K562 (cell line): ENCODE measurements at regions not wholly inside any gene's neighbourhood (a gene's known extent, or its start where the extent isn't known, plus 50 kb on each side); places are given as distances from the start of the nearest gene placed in this dataset.

Experiments used
- ATAC-seq: fragments of 200-7000 bp; cut with Tn5 transposase; 3 replicates; pipeline ENCODE4 v1.9.1; 2020; ENCODE audit warnings: moderate library complexity
- BruUV-seq: library from RNA; stranded (reverse); fragments of 400-500 nt; replicated peaks from 2 replicates; lab custom pipeline; 2021; lab: Mats Ljungman, UMichigan
- CTCF ChIA-PET: fragments of 300-600 bp; formaldehyde crosslinking; extraction: SDS; loops from one replicate; lab custom pipeline; 2021; ENCODE audit warnings: low intra/inter-chr PET ratio; lab: Yijun Ruan, JAX
- POLR2A ChIA-PET: fragments of 300-600, 350-650 bp; sonication (Branson Sonifier 250); formaldehyde crosslinking; extraction: SDS; loops from one replicate; lab custom pipeline; 2021; ENCODE audit warnings: antibody characterized with exemption, inconsistent platforms; lab: Yijun Ruan, JAX
- DNase-seq, 4 experiments: peaks; one replicate each; pipeline versions ENCODE4 v3.0.0 to v3.0.0-alpha.2; 2011 to 2018; ENCODE audit warnings: low spot score in 3 of 4, mixed read lengths in 3 of 4; ENCODE audit errors: extremely low read depth in 1 of 4
- FAIRE-seq: peaks from 2 replicates; lab custom pipeline; 2011; peaks lifted over from hg19 to GRCh38; lab: Jason Lieb, UNC
- H2AFZ ChIP-seq: 2 replicates; pipeline ENCODE4 v1.6.0; 2011; ENCODE audit warnings: low read depth, low read length, control low read depth, inconsistent platforms
- H3K27ac ChIP-seq: fragments of 200-600 bp; 3 replicates; pipeline ENCODE4 v1.8.0; 2011; ENCODE audit warnings: low read depth, mild to moderate bottlenecking, control low read depth, inconsistent platforms, low read length, moderate library complexity, mixed read lengths; ENCODE audit errors: extremely low read depth
- H3K27me3 ChIP-seq, 2 experiments: fragments of 300-600 bp in 1 of 2; 2 replicates in 1 of 2; 3 replicates in 1 of 2; pipeline versions ENCODE4 v1.6.0 to v1.8.0; 2011; ENCODE audit warnings: inconsistent platforms in 2 of 2, low read length in 2 of 2, mild to moderate bottlenecking in 1 of 2, mixed read lengths in 1 of 2, moderate library complexity in 1 of 2; ENCODE audit not compliant: control insufficient read depth in 2 of 2, insufficient read depth in 2 of 2
- H3K36me3 ChIP-seq: fragments of 300-600 bp; 3 replicates; pipeline ENCODE4 v1.8.0; 2011; ENCODE audit warnings: mild to moderate bottlenecking, low read length, inconsistent platforms; ENCODE audit not compliant: control insufficient read depth, insufficient read depth
- H3K4me1 ChIP-seq, 2 experiments: fragments of 200-600 bp in 1 of 2; replicated peaks in 1 of 2; 2 replicates in 1 of 2; 3 replicates in 1 of 2; pipeline versions ENCODE4 v1.5.1 to v1.8.0; 2011; ENCODE audit warnings: inconsistent platforms in 2 of 2, low read length in 2 of 2, mild to moderate bottlenecking in 1 of 2, mixed read lengths in 1 of 2, moderate library complexity in 1 of 2; ENCODE audit not compliant: control insufficient read depth in 2 of 2, insufficient read depth in 2 of 2
- H3K4me2 ChIP-seq: 2 replicates; pipeline ENCODE4 v1.6.1; 2011; ENCODE audit warnings: low read length, control low read depth, inconsistent platforms, mixed read lengths; ENCODE audit not compliant: insufficient read depth
- H3K4me3 ChIP-seq: fragments of 200-600 bp; sonication (generic), shearing (Covaris generic); 2 replicates; pipeline ENCODE4 v1.5.1; 2016; ENCODE audit warnings: control low read depth, inconsistent platforms
- H3K79me2 ChIP-seq: fragments of 200-600 bp; 3 replicates; pipeline ENCODE4 v1.8.0; 2011; ENCODE audit warnings: low read length, inconsistent platforms; ENCODE audit not compliant: control insufficient read depth, insufficient read depth
- H3K9ac ChIP-seq, 2 experiments: 2 replicates each; pipeline versions ENCODE4 v1.6.0 to v1.6.1; 2011; ENCODE audit warnings: low read depth in 2 of 2, low read length in 2 of 2, control low read depth in 1 of 2, inconsistent platforms in 1 of 2, mild to moderate bottlenecking in 1 of 2, mixed read lengths in 1 of 2; ENCODE audit not compliant: insufficient read depth in 1 of 2
- H3K9me1 ChIP-seq: one replicate; pipeline ENCODE4 v1.6.0; 2011; ENCODE audit warnings: inconsistent platforms, mild to moderate bottlenecking, low read length, moderate library complexity; ENCODE audit not compliant: control insufficient read depth, insufficient read depth
- H3K9me3 ChIP-seq: replicated peaks from 2 replicates; pipeline ENCODE4 v1.5.1; 2011; ENCODE audit warnings: low read depth, low read length, inconsistent platforms; ENCODE audit not compliant: control insufficient read depth, insufficient read depth
- H4K20me1 ChIP-seq: replicated peaks from 2 replicates; pipeline ENCODE4 v1.6.1; 2011; ENCODE audit warnings: low read length, inconsistent platforms, mixed read lengths; ENCODE audit not compliant: control insufficient read depth, insufficient read depth
- CBFA2T3 ChIP-seq: fragments of 450-650 bp; IDR thresholded peaks from 2 replicates; pipeline ENCODE4 v1.6.1; 2017
- CTBP1 ChIP-seq: fragments of 450-650 bp; IDR thresholded peaks from 2 replicates; pipeline ENCODE4 v1.6.1; 2016; ENCODE audit warnings: borderline replicate concordance
- DACH1 ChIP-seq: fragments of 450-650 bp; IDR thresholded peaks from 2 replicates; pipeline ENCODE4 v1.6.1; 2018; ENCODE audit not compliant: partially characterized antibody
- ETV6 ChIP-seq, 3 experiments: fragments of 150-350 bp in 1 of 3; sonication (generic) in 1 of 3; formaldehyde crosslinking in 1 of 3; IDR thresholded peaks; 2 replicates each; pipeline versions ENCODE4 v1.6.1 to v1.8.0; 2014 to 2022; ENCODE audit warnings: borderline replicate concordance in 2 of 3, low read depth in 2 of 3, antibody characterized with exemption in 1 of 3, low read length in 1 of 3, mild to moderate bottlenecking in 1 of 3, missing genetic modification reagents in 1 of 3
- KLF6 ChIP-seq: fragments of 250-450 bp; sonication (Bioruptor Pico); IDR thresholded peaks from 2 replicates; pipeline ENCODE4 v1.4.0; 2020; ENCODE audit warnings: mild to moderate bottlenecking, moderate library complexity, borderline replicate concordance
- MCM2 ChIP-seq: fragments of 450-650 bp; IDR thresholded peaks from 2 replicates; pipeline ENCODE4 v1.6.1; 2017; ENCODE audit warnings: low read depth, mild to moderate bottlenecking
- MYC ChIP-seq, 2 experiments: fragments of 250-450 bp in 1 of 2; sonication (Bioruptor Pico) in 1 of 2; IDR thresholded peaks; 2 replicates each; pipeline versions ENCODE4 v1.5.1 to v1.6.1; 2012 to 2021; ENCODE audit warnings: low read depth in 2 of 2, borderline replicate concordance in 1 of 2, improper control_type of control experiment in 1 of 2, low read length in 1 of 2, mild to moderate bottlenecking in 1 of 2, moderate library complexity in 1 of 2
- NFIC ChIP-seq: fragments of 450-650 bp; IDR thresholded peaks from 2 replicates; pipeline ENCODE4 v1.6.1; 2017; ENCODE audit warnings: mild to moderate bottlenecking, inconsistent platforms
- NFIX ChIP-seq: fragments of 250-450 bp; sonication (Bioruptor Pico); IDR thresholded peaks from 2 replicates; pipeline ENCODE4 v1.4.0; 2020; ENCODE audit warnings: low read depth, mild to moderate bottlenecking, moderate library complexity
- SUPT5H ChIP-seq: fragments of 450-650 bp; IDR thresholded peaks from 2 replicates; pipeline ENCODE4 v1.6.1; 2016
- TAF7 ChIP-seq: fragments of 450-650 bp; IDR thresholded peaks from 2 replicates; pipeline ENCODE4 v1.6.1; 2016; ENCODE audit warnings: missing genetic modification characterization, missing compliant biosample characterization
- YBX1 ChIP-seq: fragments of 450-650 bp; IDR thresholded peaks from 2 replicates; pipeline ENCODE4 v1.7.1; 2016; ENCODE audit warnings: mild to moderate bottlenecking
- ZNF197 ChIP-seq: fragments of 200-800 bp; sonication (Bioruptor generic); IDR thresholded peaks from 2 replicates; pipeline ENCODE4 v1.6.1; 2016; ENCODE audit warnings: low read depth, missing genetic modification characterization, missing compliant biosample characterization
- ZNF274 ChIP-seq: IDR thresholded peaks from 2 replicates; pipeline ENCODE4 v1.6.1; 2011; ENCODE audit warnings: low read depth, mild to moderate bottlenecking, low read length, moderate library complexity, borderline replicate concordance
- ZNF75A ChIP-seq: fragments of 450-650 bp; formaldehyde crosslinking; IDR thresholded peaks from 2 replicates; pipeline ENCODE4 v1.4.0; 2020; ENCODE audit warnings: mild to moderate bottlenecking
- WGBS: fragments of 100-300 bp; shearing (Covaris generic); methylation state at CpG from one replicate; pipeline ENCODE4 v1.1.6; 2016; ENCODE audit warnings: low coverage, mixed read lengths; ENCODE audit not compliant: insufficient coverage; ENCODE audit errors: missing lambda C conversion rate; 5-methylcytosine and 5-hydroxymethylcytosine counted together
- in situ Hi-C: fragments of 300-500 bp; cut with MboI; formaldehyde crosslinking; loops from 4 replicates; pipeline ENCODE4 v1.15.0; 2018; ENCODE audit warnings: inconsistent platforms, mixed read lengths
- intact Hi-C: fragments of 100-400 bp; cut with micrococcal nuclease; formaldehyde crosslinking; loops from 2 replicates; pipeline ENCODE4 v1.14.2; 2022
- TF ChIP-seq, protein P1 (sequence below): fragments of 250-450 bp; sonication (Bioruptor Pico); IDR thresholded peaks from 2 replicates; pipeline ENCODE4 v1.8.0; 2021; ENCODE audit warnings: moderate library complexity, mild to moderate bottlenecking, inconsistent platforms
- TF ChIP-seq, protein P2 (sequence below): fragments of 250-450 bp; sonication (Bioruptor Pico); IDR thresholded peaks from 2 replicates; pipeline ENCODE4 v1.9.0; 2021; ENCODE audit warnings: mild to moderate bottlenecking

DNA sequence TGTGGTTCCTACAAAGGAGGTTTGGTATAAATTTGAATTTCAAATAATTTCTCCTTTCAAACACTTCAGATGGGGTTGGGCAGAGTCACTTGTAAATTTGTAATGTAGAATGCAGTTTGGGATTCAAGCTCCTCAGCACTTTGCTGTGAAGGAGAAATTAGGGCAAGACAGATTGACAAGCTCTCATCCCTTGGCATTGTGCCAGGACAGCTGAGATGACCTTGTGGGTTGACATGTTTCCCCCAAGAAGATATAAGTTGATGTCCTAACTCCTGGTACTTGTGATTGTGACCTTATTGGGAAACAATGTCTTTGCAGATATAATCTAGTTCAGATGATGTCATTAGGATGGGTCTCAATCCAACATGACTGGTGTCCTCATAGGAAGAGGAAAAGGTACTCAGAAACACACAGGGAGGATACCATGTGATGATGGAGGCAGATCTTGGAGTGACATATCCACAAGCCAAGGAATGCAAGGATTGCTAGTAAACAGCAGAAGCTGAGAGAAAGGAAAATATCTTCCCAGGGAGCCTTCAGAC lies 408.3 kb downstream of the MED10 start:
- H3K4me1 ChIP-seq: no peaks in the 10 kb centered on the region
- no peak overlapping the region for H3K4me2 ChIP-seq
- no peak for DNase-seq
- no peak overlapping the region for H3K27ac ChIP-seq
- H4K20me1 ChIP-seq: no peaks in the 10 kb centered on the region
- intact Hi-C loops: no loop called here
- no peaks in the 10 kb centered on the region for H3K27me3 ChIP-seq
- no peak overlapping the region for H3K9ac ChIP-seq
- no peaks in the 10 kb centered on the region for H3K9me1 ChIP-seq
- no peaks in the 10 kb centered on the region for H3K79me2 ChIP-seq
- H3K36me3 ChIP-seq: no peaks in the 10 kb centered on the region
- peak; percentile 15 for FAIRE-seq
- in situ Hi-C loops: no loop called here
- no peak for TF ChIP-seq CBFA2T3
- TF ChIP-seq, protein P1, sequence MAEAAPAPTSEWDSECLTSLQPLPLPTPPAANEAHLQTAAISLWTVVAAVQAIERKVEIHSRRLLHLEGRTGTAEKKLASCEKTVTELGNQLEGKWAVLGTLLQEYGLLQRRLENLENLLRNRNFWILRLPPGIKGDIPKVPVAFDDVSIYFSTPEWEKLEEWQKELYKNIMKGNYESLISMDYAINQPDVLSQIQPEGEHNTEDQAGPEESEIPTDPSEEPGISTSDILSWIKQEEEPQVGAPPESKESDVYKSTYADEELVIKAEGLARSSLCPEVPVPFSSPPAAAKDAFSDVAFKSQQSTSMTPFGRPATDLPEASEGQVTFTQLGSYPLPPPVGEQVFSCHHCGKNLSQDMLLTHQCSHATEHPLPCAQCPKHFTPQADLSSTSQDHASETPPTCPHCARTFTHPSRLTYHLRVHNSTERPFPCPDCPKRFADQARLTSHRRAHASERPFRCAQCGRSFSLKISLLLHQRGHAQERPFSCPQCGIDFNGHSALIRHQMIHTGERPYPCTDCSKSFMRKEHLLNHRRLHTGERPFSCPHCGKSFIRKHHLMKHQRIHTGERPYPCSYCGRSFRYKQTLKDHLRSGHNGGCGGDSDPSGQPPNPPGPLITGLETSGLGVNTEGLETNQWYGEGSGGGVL (CRISPR knock-in tag): no peak
- peak; percentile 81 for TF ChIP-seq NFIX (CRISPR knock-in tag)
- TF ChIP-seq NFIC: peak; percentile 94
- TF ChIP-seq CTBP1: no peak
- TF ChIP-seq, all 486 proteins: peak for 2
- ChIA-PET CTCF (no interaction called here), POLR2A (no interaction called here)
- Histone ChIP-seq H3K4me3 (no peak overlapping the region), H3K9me3 (no peaks in the 10 kb centered on the region), H2AFZ (no peak overlapping the region)
- no peak for ATAC-seq
- BruUV-seq: no TSS peak

DNA sequence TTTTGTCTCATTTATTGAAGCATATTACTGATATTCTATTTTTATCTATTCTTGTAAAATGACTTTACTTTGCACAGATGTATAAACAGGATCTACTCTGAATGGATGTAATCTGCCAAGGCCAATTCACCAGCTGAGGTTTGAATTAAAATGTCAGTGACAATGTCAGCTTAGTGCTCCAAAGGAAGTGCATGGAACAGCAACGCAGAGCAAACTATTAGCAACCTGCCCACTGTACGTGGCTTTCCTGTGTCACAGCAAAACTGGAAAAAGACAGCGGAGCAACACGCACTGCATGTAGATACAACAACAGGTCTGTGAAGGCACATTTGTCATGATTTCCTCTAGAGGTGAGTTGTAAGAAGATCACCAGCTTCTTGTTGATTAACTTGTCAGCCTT lies 409.4 kb downstream of the MED10 start:
- H3K27ac ChIP-seq: no peak overlapping the region
- H4K20me1 ChIP-seq: no peaks in the 10 kb centered on the region
- H3K9me1 ChIP-seq: no peaks in the 10 kb centered on the region
- BruUV-seq: no TSS peak
- in situ Hi-C loops (no loop called here), intact Hi-C loops (no loop called here)
- FAIRE-seq: no peak
- H3K4me2 ChIP-seq: no peak overlapping the region
- WGBS: 2% methylated on average over 4 of the region's 4 CpGs
- no peaks in the 10 kb centered on the region for H3K79me2 ChIP-seq
- CTCF ChIA-PET: no interaction called here
- no peak overlapping the region for H2AFZ ChIP-seq
- H3K9ac ChIP-seq: no peak overlapping the region
- no peaks in the 10 kb centered on the region for H3K27me3 ChIP-seq
- no peaks in the 10 kb centered on the region for H3K9me3 ChIP-seq
- H3K36me3 ChIP-seq: no peaks in the 10 kb centered on the region
- H3K4me1 ChIP-seq: no peaks in the 10 kb centered on the region
- H3K4me3 ChIP-seq: no peak overlapping the region
- no peak for DNase-seq
- no peak for ATAC-seq
- POLR2A ChIA-PET: no interaction called here
- TF ChIP-seq ZNF75A (CRISPR knock-in tag) (no peak), ZNF274 (no peak), ZNF197 (CRISPR knock-in tag) (no peak), ETV6 (IDR thresholded peaks at IDR 0.05; ENCODE audit: borderline replicate concordance in 1 of 2, low read depth in 2 of 2, low read length in 1 of 2) (no peak), ETV6 (CRISPR knock-in tag; IDR thresholded peaks at IDR 0.05; ENCODE audit: borderline replicate concordance) (no peak), MYC (IDR thresholded peaks at IDR 0.05; ENCODE audit: low read depth, low read length) (no peak), MYC (CRISPR knock-in tag; IDR thresholded peaks at IDR 0.05; ENCODE audit: borderline replicate concordance, low read depth) (no peak), TAF7 (no peak), DACH1 (no peak), MCM2 (no peak), SUPT5H (no peak), YBX1 (no peak), KLF6 (no peak)
- TF ChIP-seq, protein P2, sequence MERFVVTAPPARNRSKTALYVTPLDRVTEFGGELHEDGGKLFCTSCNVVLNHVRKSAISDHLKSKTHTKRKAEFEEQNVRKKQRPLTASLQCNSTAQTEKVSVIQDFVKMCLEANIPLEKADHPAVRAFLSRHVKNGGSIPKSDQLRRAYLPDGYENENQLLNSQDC (CRISPR knock-in tag): no peak
